ENCODE measurements at regions not wholly inside any gene's neighbourhood (a gene's known extent, or its start where the extent isn't known, plus 50 kb on each side); places are given as distances from the start of the nearest gene placed in this dataset.
A peak's percentile ranks its signal among the peaks of the same experiment; 100 is the strongest.

DNA sequence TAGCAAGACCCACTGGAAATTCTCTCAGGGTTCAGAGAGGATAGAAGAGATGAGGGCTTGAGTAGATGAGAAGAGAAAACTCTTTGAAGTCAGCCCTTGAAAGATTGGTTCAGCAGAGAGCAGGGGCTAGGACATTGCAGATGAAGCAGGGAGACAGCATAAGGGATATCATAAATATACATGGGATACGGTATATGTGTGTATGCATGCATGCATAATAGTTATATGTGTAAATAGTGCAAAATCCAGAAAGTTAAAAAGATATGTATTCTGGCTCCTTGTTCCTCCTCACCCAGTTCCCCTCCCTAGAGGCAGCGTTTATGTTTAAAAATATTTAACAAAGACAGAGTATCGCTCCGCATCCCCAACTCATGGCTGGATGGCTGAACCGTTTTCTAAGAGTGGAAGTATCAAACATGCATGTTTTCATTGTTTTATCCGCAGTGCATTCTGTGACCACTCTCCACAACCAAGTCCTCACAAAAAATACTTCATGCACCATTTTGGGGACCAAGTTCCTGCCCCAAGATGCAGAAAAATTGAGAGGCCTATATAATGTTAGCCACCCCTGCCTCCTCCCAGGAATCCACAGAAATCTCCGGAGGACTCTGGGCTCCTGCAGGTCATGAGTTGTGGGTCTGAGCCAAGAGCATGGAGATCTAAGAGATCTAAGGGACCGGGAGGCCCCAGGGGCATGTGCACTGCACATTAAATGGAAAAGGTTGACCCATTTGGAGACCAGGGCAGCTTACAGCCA, 119.5 kb downstream of the MTX3 start:
- no peak for DNase-seq (ENCODE audit: low spot score)

DNA sequence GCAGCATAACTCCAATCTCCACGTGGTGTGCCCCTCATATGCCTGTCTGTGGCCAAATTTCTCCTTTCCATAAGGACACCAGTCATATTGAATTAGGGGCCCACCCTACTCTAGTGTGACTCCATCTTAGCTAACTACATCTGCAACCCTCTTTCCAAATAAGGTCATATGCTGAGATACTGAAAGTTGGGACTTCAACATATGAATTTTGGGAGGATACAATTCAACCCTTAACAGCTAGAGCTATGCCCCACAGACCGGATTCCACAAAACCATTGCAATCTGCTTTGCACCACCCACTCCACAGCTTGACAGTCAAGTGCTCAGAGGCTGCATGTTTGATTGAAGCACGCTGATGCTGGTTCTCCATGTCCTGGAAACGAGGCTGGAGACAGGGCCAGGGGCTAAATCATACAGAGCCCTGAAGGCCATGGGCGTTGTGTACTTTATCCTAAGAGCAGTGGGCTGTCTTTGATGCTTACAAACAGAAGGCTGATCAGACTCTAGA, 122.8 kb downstream of the MTX3 start:
- DNase-seq (ENCODE audit: low spot score), result no peak

DNA sequence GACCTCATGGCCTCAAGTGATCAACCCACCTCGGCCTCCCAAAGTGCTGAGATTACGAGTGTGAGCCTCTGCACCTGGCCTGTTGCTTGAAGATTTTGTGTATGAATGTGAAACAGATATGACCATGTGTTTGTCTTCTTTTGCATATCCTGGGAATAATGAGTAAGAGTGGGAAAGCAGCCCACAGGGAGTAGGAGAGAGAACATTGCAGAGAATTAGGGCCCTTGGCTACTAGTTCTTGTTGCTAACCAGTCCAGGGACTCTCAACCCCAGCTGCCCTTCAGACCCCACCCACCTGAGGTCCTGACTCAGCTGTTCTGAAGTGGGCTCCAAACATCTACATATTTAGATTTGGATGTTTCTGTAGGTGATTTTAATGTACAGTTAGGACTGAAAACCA, 125.5 kb downstream of the MTX3 start:
- no peak for DNase-seq (ENCODE audit: low spot score)

DNA sequence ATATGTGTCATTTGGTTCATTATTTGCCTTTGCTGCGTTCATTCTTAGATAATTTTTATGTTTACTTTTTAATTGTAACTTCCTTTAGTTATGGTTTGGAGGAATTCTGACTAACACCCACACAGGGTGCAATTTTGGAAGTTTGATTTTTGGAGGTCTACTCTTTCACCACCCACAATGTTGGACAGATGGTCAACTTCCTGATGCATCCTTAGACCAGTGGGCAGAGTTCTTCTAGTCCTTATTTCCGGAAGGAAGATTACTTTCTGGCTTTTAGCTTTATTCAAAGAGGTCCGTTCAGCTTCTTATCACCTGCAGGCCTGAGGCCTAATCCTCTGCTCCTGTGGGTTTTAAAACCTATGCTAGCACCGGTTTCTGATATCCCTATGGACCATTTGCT, 126.7 kb downstream of the MTX3 start:
- no peak for DNase-seq (ENCODE audit: low spot score)

DNA sequence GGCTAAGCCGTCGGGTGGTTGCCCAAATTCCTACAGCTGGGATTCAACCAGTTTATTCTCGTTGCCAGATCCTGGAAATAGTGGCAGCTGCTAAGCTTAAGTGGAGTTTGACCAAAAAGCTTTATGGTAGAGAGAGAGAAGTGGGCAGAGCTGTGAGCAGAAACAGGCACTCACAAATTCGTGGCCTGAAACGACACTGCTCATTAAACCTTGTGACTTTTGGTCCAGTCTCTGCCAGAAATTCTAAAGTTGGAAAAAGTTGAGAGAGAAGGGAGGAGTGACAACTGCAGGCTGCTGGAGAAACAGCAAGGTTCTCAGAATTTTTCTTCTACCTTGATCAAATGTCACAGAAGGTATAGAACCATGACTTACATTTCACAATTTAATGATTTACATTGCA, 131.5 kb downstream of the MTX3 start:
- no peak for DNase-seq (ENCODE audit: low spot score)

DNA sequence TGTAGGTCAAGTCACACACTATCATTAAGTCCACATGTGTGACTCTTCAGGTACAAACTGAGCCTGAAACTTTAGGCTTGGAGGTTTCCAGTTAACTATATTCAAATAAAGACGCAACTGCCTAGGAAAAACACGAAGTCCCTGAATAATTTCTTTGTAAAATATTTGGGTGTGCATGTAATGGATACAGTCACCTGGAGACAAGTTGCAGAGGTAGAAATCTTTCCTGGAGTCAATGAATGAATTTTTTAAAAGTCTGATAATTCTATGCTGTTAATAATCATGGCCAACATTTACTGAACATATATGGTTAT, 132.7 kb downstream of the MTX3 start:
- no peak for DNase-seq (ENCODE audit: low spot score)

DNA sequence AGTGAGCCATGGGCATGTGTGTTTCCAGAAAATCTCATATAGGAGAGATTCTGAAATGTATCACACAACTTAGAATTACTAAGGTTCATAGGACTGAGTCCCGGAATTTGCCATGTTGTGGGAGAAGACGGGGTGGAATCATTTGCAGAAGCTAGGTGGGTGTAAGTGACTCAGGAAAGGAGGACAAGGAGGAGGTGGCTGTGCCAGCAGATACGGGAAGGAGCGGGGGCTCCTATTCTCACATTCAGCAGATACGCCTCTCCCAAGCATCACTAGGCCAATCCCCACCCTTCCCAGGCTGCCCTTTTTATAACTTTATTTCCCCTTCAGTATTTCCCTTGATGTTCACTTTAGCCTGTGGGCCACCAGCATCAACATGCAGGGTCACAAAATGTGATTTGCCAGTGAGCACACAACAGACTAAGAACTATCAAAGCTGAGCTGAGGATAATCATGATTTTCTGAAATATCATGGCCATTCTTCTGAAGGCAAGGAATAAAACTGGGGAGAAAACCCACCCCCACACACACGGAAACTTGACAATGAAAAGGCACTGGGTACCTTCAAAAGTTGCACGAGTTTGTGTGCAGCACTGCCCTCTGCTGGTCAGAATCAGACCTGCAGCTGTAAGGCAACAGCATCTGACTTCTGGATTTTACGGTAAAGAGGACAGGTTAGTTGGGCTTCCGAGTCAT, 133.2 kb downstream of the MTX3 start:
- peak; percentile 52 for DNase-seq (ENCODE audit: low spot score)

DNA sequence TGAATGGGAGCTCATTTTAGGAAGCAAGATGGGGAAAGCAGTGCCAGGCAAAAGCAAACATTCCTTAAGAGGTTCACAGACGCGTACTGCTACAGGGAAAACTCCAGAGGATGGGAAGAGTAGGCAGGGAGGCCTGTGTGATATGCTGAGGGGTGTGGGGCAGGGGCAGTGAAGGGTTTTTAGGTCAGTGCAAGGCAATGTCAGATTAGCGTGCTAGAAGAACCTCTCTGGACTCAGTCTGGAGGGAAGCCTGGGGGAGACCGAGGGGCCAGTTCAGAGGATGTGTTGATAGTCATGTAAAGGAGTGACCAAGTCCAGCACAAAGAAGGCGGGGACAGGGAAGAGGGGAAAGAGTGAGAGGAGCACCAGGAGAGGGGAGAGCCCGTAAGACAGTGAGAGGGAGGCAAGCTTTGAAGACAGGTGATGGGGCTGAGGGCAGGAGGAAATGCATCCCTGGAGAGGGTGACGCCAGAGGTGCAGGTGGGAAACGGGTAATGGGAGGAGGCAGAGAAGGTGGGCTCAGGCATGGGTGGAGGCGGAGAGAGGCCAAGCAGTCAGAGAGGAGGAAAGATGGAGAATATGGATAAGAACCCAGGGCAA, 134.5 kb downstream of the MTX3 start:
- no peak for DNase-seq (ENCODE audit: low spot score)

DNA sequence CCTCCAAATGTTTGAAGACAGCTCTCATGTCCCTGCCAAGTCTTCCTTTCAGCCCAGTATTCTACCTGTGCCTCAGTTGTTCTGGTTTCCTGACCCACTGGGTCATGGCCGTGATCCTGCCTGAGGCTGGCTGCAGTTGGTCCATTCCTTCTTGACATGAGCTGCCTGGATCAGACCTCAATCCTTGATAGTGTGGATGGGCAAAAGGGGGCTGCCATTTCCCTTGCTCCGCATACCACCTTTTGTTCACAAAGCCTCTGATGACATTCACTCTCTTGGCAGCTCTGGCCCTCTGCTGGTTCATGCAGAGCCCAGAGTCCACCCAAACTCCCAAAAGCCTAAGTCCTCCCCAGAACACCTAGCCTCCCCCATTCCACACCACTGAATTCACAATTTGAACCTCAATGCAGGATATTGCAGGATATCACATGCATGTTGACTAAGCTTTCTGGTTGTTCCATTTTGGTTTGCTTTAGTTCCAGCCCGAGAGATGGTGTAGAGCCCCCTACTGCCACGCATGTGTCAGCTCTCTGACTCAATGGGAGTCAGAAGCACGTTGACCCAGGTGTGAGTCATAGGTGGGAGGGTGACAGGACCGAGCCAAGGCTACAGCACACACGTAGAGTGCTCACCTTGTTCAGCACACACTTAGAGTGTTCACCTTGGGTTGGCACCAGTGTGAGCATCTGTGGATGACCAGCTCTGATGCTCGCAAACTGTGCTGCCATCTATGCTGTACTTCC, 137.2 kb downstream of the MTX3 start:
- DNase-seq (ENCODE audit: low spot score), result no peak

DNA sequence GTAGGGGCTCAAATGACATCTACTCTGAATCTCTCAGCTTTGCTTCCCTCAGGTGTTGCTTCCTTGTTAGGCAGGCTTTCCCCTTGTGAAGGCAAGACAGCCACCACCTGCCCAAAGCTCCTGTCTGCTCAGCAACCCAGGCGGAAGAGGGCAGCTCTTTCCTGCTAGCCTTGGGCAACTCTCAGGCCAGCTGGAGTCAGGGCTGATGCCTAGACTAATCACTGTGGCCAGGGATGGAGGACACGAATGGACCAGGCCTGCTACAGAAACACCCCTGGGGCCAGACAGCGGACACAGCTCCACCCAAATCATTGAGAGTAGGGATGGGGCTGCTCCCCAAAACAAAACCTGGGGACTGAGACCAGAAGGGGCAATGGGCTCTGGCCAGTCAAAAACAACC, 138.0 kb downstream of the MTX3 start:
- DNase-seq (ENCODE audit: low spot score), result no peak

DNA sequence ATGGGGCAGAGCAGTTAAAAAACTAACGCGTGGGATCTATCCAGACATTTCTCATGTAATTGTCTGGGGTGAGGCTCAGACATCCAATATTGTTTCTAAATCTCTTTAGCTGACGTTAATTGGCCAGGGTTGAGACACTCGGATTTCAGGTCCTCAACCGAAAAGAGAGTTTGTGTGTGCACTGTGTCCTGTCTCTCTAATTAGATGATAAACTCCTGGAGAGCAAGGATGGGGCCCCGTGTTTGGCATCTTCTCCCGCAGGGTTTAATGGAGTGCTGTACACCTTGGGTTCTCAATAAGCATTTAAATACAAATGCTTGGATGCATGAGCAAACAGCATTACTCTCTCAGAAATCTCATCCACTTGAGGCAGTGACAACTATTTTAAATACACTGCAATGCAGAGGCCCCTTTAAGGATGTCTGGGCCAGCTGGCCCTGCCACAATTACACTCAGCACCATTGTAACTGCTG, 139.6 kb downstream of the MTX3 start:
- no peak for DNase-seq (ENCODE audit: low spot score)

DNA sequence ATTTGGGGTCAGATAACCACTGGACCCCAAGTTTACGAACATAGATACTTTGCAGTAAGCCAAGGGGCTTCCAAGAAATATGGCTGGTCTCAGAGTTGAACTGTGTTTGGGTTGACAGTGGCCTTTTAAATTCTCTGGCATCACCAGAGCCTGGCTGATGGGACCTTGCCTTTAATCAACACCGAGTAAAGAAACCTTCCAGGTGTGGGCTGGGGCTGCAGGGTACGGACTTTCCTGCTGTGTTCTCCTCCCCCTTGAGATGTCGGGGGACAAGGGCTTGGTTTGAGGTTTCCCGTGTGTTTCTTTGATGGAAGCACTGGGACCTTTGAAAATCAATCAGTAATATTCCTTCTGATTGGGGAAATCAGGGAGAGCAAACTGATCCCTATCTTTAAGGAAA, 140.1 kb downstream of the MTX3 start:
- no peak for DNase-seq (ENCODE audit: low spot score)

DNA sequence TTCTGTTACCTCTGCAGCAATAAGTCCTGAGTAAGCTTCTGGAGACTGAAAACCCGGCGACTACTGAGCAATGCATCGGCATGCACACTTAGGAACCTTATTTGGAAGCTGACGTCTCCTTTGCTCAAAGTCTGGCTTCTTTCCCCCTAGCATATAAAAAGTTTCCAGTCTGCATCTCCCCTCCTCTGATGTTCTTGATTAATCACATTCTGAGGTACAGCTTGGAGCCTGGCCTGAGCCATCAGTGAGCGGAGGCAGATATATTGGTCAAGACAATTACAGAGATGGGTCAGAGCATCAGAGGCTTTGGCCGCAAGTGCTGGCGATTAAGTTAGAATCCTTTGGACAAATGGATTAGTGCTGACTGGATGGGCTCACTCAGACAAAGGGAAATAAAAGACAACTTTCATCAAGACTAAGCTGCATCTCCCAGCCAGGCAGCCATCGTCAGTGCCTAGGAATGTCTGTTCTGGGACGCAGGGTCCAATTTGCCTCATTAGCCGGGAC, 140.7 kb downstream of the MTX3 start:
- DNase-seq (ENCODE audit: low spot score), result no peak

DNA sequence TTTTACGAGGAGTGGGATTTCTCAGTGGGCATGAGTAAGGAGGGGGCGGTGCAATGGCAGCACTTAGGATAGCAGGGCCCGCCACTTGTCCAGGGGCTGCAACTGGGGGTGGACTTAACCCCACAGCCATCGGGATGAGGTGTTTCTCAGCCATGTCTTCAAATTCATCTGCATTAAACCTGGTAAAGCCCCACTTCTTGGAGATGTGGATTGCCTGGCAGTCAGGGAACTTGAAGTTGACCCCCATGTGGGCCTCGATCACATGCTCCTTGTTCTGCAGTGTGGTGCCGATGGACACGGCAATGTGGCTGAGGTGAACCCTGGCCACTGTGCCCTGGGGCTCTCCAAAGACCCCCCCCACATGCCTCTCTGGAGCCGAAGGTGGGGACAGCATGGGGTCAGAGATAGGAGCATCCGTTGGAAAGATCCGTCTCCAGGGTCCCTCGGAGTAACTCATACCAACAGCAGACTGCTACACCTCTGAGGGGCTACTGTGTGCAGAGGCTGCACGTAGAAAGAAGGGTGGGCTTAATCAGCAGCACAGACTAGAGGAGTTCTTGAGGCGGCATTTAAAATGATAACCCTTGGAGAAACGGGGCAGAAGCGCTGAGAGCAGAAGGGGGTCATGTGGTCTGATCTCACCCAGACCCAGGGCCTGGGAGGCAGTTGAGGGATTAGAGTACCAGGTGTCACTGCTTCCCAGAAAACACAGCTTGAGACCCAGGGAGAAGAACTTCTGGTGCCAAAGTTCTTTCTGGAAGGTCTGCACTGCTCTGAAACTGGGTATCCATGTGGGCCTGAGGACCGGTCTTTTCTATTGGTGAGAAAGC, 141.4 kb downstream of the MTX3 start:
- DNase-seq (ENCODE audit: low spot score), result no peak
